ENCODE measurements at regions not wholly inside any gene's neighbourhood (a gene's known extent, or its start where the extent isn't known, plus 50 kb on each side); places are given as distances from the start of the nearest gene placed in this dataset.

- TF ChIP-seq, protein P1, sequence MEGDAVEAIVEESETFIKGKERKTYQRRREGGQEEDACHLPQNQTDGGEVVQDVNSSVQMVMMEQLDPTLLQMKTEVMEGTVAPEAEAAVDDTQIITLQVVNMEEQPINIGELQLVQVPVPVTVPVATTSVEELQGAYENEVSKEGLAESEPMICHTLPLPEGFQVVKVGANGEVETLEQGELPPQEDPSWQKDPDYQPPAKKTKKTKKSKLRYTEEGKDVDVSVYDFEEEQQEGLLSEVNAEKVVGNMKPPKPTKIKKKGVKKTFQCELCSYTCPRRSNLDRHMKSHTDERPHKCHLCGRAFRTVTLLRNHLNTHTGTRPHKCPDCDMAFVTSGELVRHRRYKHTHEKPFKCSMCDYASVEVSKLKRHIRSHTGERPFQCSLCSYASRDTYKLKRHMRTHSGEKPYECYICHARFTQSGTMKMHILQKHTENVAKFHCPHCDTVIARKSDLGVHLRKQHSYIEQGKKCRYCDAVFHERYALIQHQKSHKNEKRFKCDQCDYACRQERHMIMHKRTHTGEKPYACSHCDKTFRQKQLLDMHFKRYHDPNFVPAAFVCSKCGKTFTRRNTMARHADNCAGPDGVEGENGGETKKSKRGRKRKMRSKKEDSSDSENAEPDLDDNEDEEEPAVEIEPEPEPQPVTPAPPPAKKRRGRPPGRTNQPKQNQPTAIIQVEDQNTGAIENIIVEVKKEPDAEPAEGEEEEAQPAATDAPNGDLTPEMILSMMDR (conservative IDR thresholded peaks at IDR 0.05; ENCODE audit: low read depth, low read length), result no peak
- TF ChIP-seq RFX5 (IDR thresholded peaks at IDR 0.05; ENCODE audit: low read depth, low read length) (no peak), RCOR1 (IDR thresholded peaks at IDR 0.05; ENCODE audit: insufficient replicate concordance, low read length) (no peak), MAZ (IDR thresholded peaks at IDR 0.05; ENCODE audit: borderline replicate concordance, low read depth, low read length) (no peak), POLR2A (IDR thresholded peaks at IDR 0.05; ENCODE audit: low read depth, low read length) (no peak), CEBPB (IDR thresholded peaks at IDR 0.05; ENCODE audit: low read depth, low read length) (no peak), MAFK (IDR thresholded peaks at IDR 0.05; ENCODE audit: low read depth, low read length) (no peak), NFE2L2 (IDR thresholded peaks at IDR 0.05; ENCODE audit: low read depth, low read length) (no peak), RAD21 (IDR thresholded peaks at IDR 0.05; ENCODE audit: low read length) (no peak)
These were observed 57.4 kb upstream of the ULK4 start for GRCh38 chr3:42019144-42019952.
